K562 (cell line): ENCODE measurements at regions not wholly inside any gene's neighbourhood (a gene's known extent, or its start where the extent isn't known, plus 50 kb on each side); places are given as distances from the start of the nearest gene placed in this dataset.
A peak's percentile ranks its signal among the peaks of the same experiment; 100 is the strongest.

Experiments used
- ATAC-seq: fragments of 200-7000 bp; cut with Tn5 transposase; 3 replicates; pipeline ENCODE4 v1.9.1; 2020; ENCODE audit warnings: moderate library complexity
- BruUV-seq: library from RNA; stranded (reverse); fragments of 400-500 nt; replicated peaks from 2 replicates; lab custom pipeline; 2021; lab: Mats Ljungman, UMichigan
- CTCF ChIA-PET: fragments of 300-600 bp; formaldehyde crosslinking; extraction: SDS; loops from one replicate; lab custom pipeline; 2021; ENCODE audit warnings: low intra/inter-chr PET ratio; lab: Yijun Ruan, JAX
- POLR2A ChIA-PET: fragments of 300-600, 350-650 bp; sonication (Branson Sonifier 250); formaldehyde crosslinking; extraction: SDS; loops from one replicate; lab custom pipeline; 2021; ENCODE audit warnings: antibody characterized with exemption, inconsistent platforms; lab: Yijun Ruan, JAX
- DNase-seq, 4 experiments: peaks; one replicate each; pipeline versions ENCODE4 v3.0.0 to v3.0.0-alpha.2; 2011 to 2018; ENCODE audit warnings: low spot score in 3 of 4, mixed read lengths in 3 of 4; ENCODE audit errors: extremely low read depth in 1 of 4
- FAIRE-seq: peaks from 2 replicates; lab custom pipeline; 2011; peaks lifted over from hg19 to GRCh38; lab: Jason Lieb, UNC
- H2AFZ ChIP-seq: 2 replicates; pipeline ENCODE4 v1.6.0; 2011; ENCODE audit warnings: low read depth, low read length, control low read depth, inconsistent platforms
- H3K27ac ChIP-seq: fragments of 200-600 bp; 3 replicates; pipeline ENCODE4 v1.8.0; 2011; ENCODE audit warnings: low read depth, mild to moderate bottlenecking, control low read depth, inconsistent platforms, low read length, moderate library complexity, mixed read lengths; ENCODE audit errors: extremely low read depth
- H3K27me3 ChIP-seq, 2 experiments: fragments of 300-600 bp in 1 of 2; 2 replicates in 1 of 2; 3 replicates in 1 of 2; pipeline versions ENCODE4 v1.6.0 to v1.8.0; 2011; ENCODE audit warnings: inconsistent platforms in 2 of 2, low read length in 2 of 2, mild to moderate bottlenecking in 1 of 2, mixed read lengths in 1 of 2, moderate library complexity in 1 of 2; ENCODE audit not compliant: control insufficient read depth in 2 of 2, insufficient read depth in 2 of 2
- H3K36me3 ChIP-seq: fragments of 300-600 bp; 3 replicates; pipeline ENCODE4 v1.8.0; 2011; ENCODE audit warnings: mild to moderate bottlenecking, low read length, inconsistent platforms; ENCODE audit not compliant: control insufficient read depth, insufficient read depth
- H3K4me1 ChIP-seq, 2 experiments: fragments of 200-600 bp in 1 of 2; replicated peaks in 1 of 2; 2 replicates in 1 of 2; 3 replicates in 1 of 2; pipeline versions ENCODE4 v1.5.1 to v1.8.0; 2011; ENCODE audit warnings: inconsistent platforms in 2 of 2, low read length in 2 of 2, mild to moderate bottlenecking in 1 of 2, mixed read lengths in 1 of 2, moderate library complexity in 1 of 2; ENCODE audit not compliant: control insufficient read depth in 2 of 2, insufficient read depth in 2 of 2
- H3K4me2 ChIP-seq: 2 replicates; pipeline ENCODE4 v1.6.1; 2011; ENCODE audit warnings: low read length, control low read depth, inconsistent platforms, mixed read lengths; ENCODE audit not compliant: insufficient read depth
- H3K4me3 ChIP-seq: fragments of 200-600 bp; sonication (generic), shearing (Covaris generic); 2 replicates; pipeline ENCODE4 v1.5.1; 2016; ENCODE audit warnings: control low read depth, inconsistent platforms
- H3K79me2 ChIP-seq: fragments of 200-600 bp; 3 replicates; pipeline ENCODE4 v1.8.0; 2011; ENCODE audit warnings: low read length, inconsistent platforms; ENCODE audit not compliant: control insufficient read depth, insufficient read depth
- H3K9ac ChIP-seq, 2 experiments: 2 replicates each; pipeline versions ENCODE4 v1.6.0 to v1.6.1; 2011; ENCODE audit warnings: low read depth in 2 of 2, low read length in 2 of 2, control low read depth in 1 of 2, inconsistent platforms in 1 of 2, mild to moderate bottlenecking in 1 of 2, mixed read lengths in 1 of 2; ENCODE audit not compliant: insufficient read depth in 1 of 2
- H3K9me1 ChIP-seq: one replicate; pipeline ENCODE4 v1.6.0; 2011; ENCODE audit warnings: inconsistent platforms, mild to moderate bottlenecking, low read length, moderate library complexity; ENCODE audit not compliant: control insufficient read depth, insufficient read depth
- H3K9me3 ChIP-seq: replicated peaks from 2 replicates; pipeline ENCODE4 v1.5.1; 2011; ENCODE audit warnings: low read depth, low read length, inconsistent platforms; ENCODE audit not compliant: control insufficient read depth, insufficient read depth
- H4K20me1 ChIP-seq: replicated peaks from 2 replicates; pipeline ENCODE4 v1.6.1; 2011; ENCODE audit warnings: low read length, inconsistent platforms, mixed read lengths; ENCODE audit not compliant: control insufficient read depth, insufficient read depth
- BRF1 ChIP-seq: IDR thresholded peaks from 3 replicates; pipeline ENCODE4 v1.6.1; 2011; ENCODE audit warnings: borderline replicate concordance, mild to moderate bottlenecking; ENCODE audit not compliant: insufficient read length; ENCODE audit errors: extremely low read depth
- CBX5 ChIP-seq: IDR thresholded peaks from 2 replicates; pipeline ENCODE4 v1.6.1; 2014; ENCODE audit warnings: low read depth, borderline replicate concordance
- DPF2 ChIP-seq: fragments of 450-650 bp; IDR thresholded peaks from 2 replicates; pipeline ENCODE4 v1.6.1; 2016
- GABPB1 ChIP-seq: sonication (generic); formaldehyde crosslinking; IDR thresholded peaks from 2 replicates; pipeline ENCODE4 v1.8.0; 2022; ENCODE audit warnings: mild to moderate bottlenecking, missing genetic modification reagents
- IFI16 ChIP-seq: fragments of 250-450 bp; sonication (Bioruptor Pico); IDR thresholded peaks from 2 replicates; pipeline ENCODE4 v2.1.2; 2022; ENCODE audit warnings: mild to moderate bottlenecking, inconsistent platforms
- KLF16 ChIP-seq: IDR thresholded peaks from 2 replicates; pipeline ENCODE4 v1.6.1; 2016; ENCODE audit warnings: antibody characterized with exemption
- PHF8 ChIP-seq: fragments of 200-600 bp; sonication (generic); IDR thresholded peaks from 2 replicates; pipeline ENCODE4 v1.6.1; 2012; ENCODE audit warnings: mixed run types, mild to moderate bottlenecking, inconsistent platforms, low read length, moderate library complexity, borderline replicate concordance
- POLR3A ChIP-seq: IDR thresholded peaks from 2 replicates; pipeline ENCODE4 v1.6.1; 2011; ENCODE audit warnings: borderline replicate concordance, mild to moderate bottlenecking, moderate library complexity; ENCODE audit not compliant: insufficient read length, insufficient read depth; ENCODE audit errors: extremely low read depth
- PPARD ChIP-seq: fragments of 250-450 bp; sonication (Bioruptor Pico); IDR thresholded peaks from 2 replicates; pipeline ENCODE4 v1.8.0; 2022; ENCODE audit warnings: inconsistent platforms, mild to moderate bottlenecking, moderate library complexity
- SMARCE1 ChIP-seq: fragments of 450-650 bp; IDR thresholded peaks from 2 replicates; pipeline ENCODE4 v1.7.1; 2016; ENCODE audit warnings: mild to moderate bottlenecking
- SRF ChIP-seq, 2 experiments: fragments of 250-450, 450-650 bp in 1 of 2; sonication (Bioruptor Pico) in 1 of 2; sonication (generic) in 1 of 2; formaldehyde crosslinking; IDR thresholded peaks; 2 replicates each; pipeline versions ENCODE4 v1.5.0 to v1.5.1; 2020 to 2022; ENCODE audit warnings: mild to moderate bottlenecking in 1 of 2, missing genetic modification reagents in 1 of 2
- ZNF324 ChIP-seq: fragments of 250-450 bp; sonication (Bioruptor Pico); IDR thresholded peaks from 2 replicates; pipeline ENCODE4 v1.4.0; 2020; ENCODE audit warnings: mild to moderate bottlenecking
- WGBS: fragments of 100-300 bp; shearing (Covaris generic); methylation state at CpG from one replicate; pipeline ENCODE4 v1.1.6; 2016; ENCODE audit warnings: low coverage, mixed read lengths; ENCODE audit not compliant: insufficient coverage; ENCODE audit errors: missing lambda C conversion rate; 5-methylcytosine and 5-hydroxymethylcytosine counted together
- in situ Hi-C: fragments of 300-500 bp; cut with MboI; formaldehyde crosslinking; loops from 4 replicates; pipeline ENCODE4 v1.15.0; 2018; ENCODE audit warnings: inconsistent platforms, mixed read lengths
- intact Hi-C: fragments of 100-400 bp; cut with micrococcal nuclease; formaldehyde crosslinking; loops from 2 replicates; pipeline ENCODE4 v1.14.2; 2022
- TF ChIP-seq, protein P1 (sequence below): sonication (generic); formaldehyde crosslinking; IDR thresholded peaks from 2 replicates; pipeline ENCODE4 v1.9.0; 2022; ENCODE audit warnings: mild to moderate bottlenecking, missing genetic modification reagents
- TF ChIP-seq, protein P2 (sequence below): fragments of 250-450 bp; sonication (Bioruptor Pico); IDR thresholded peaks from 2 replicates; pipeline ENCODE4 v1.4.0; 2020; ENCODE audit warnings: borderline replicate concordance
- TF ChIP-seq, protein P3 (sequence below): fragments of 450-650 bp; formaldehyde crosslinking; IDR thresholded peaks from 2 replicates; pipeline ENCODE4 v1.4.0; 2020; ENCODE audit warnings: mild to moderate bottlenecking, moderate library complexity
- TF ChIP-seq, protein P4 (sequence below): sonication (generic); formaldehyde crosslinking; IDR thresholded peaks from 2 replicates; pipeline ENCODE4 v1.8.0; 2022; ENCODE audit warnings: missing genetic modification reagents, mild to moderate bottlenecking, moderate library complexity, borderline replicate concordance

DNA sequence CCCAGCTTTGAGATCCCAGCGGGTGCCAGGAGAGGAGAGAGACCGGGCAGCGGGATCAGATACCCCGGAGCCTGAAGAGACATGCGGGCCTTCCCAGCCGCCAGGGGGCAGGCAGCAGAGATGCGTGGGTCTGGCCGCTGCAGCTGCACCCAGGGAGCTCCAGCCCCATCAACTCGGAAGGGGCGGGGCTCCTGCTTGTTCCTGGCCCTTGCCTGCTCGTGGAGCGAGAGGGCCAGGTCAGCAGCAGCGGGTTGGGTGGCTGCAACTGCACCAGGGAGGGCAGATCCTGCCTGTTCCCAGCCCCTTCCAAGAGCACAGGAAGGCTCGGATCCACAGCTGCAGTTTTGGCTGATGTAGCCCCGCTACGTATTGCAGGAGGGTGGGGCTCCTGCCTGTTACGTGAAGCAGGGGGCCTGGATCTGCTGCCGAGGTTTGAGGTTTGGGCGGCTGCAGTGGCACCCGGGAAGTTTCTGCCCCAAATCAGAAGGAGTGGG lies 532.8 kb downstream of the RFPL4B start:
- no TSS peak for BruUV-seq
- Histone ChIP-seq H3K4me3 (peak overlapping the region; percentile 57), H3K36me3 (no peaks in the 10 kb centered on the region), H3K9me1 (no peaks in the 10 kb centered on the region), H4K20me1 (no peaks in the 10 kb centered on the region), H3K27me3 (no peaks in the 10 kb centered on the region), H3K27ac (peak overlapping the region; percentile 20; the same call in 1 of the 3 replicates), H3K9me3 (no peaks in the 10 kb centered on the region), H2AFZ (peak overlapping the region; percentile 96), H3K9ac (peak overlapping the region; percentile 55 to 93), H3K79me2 (peaks cover 3% of the 10 kb centered on the region; the same call in 1 of the 3 replicates), H3K4me1 (peaks cover 0 to 7% of the 10 kb centered on the region in 2 experiments; a peak in 2 of 5 replicates), H3K4me2 (peak overlapping the region; percentile 86)
- ATAC-seq (peak; percentile 99), FAIRE-seq (peak; percentile 77), DNase-seq (peak; percentile 77 to 94 (median 81))
- WGBS, result under 1% methylated on average over 20 of the region's 20 CpGs
- POLR2A ChIA-PET, result interaction anchor here (0.7 to 0.9 kb wide), 3 partner anchors 10 to 204 kb away, joined by 3 to 5 read pairs (median 4); no protein-coding TSS in a partner anchor
- intact Hi-C loops, result loop anchor here (1.0 to 10.0 kb wide), 5 partner anchors 77 to 977 kb away; partner anchors contain the start of gene MARCKS
- CTCF ChIA-PET, result interaction anchor here (0.6 kb wide), 1 partner anchor 1000 kb away, joined by 3 read pairs; no protein-coding TSS in a partner anchor
- in situ Hi-C loops, result loop anchor here (25.0 kb wide), 1 partner anchor 1032 kb away; no protein-coding TSS in a partner anchor
- TF ChIP-seq, protein P1, sequence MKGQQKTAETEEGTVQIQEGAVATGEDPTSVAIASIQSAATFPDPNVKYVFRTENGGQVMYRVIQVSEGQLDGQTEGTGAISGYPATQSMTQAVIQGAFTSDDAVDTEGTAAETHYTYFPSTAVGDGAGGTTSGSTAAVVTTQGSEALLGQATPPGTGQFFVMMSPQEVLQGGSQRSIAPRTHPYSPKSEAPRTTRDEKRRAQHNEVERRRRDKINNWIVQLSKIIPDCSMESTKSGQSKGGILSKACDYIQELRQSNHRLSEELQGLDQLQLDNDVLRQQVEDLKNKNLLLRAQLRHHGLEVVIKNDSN (CRISPR knock-in tag), result no peak
- TF ChIP-seq KLF16, result 0 out of 2 replicates have a peak, but pooled peaks have one; percentile 16
- TF ChIP-seq IFI16 (CRISPR knock-in tag), result no peak
- peak; percentile 79; the same call in 1 of the 2 replicates for TF ChIP-seq PHF8
- TF ChIP-seq, protein P2, sequence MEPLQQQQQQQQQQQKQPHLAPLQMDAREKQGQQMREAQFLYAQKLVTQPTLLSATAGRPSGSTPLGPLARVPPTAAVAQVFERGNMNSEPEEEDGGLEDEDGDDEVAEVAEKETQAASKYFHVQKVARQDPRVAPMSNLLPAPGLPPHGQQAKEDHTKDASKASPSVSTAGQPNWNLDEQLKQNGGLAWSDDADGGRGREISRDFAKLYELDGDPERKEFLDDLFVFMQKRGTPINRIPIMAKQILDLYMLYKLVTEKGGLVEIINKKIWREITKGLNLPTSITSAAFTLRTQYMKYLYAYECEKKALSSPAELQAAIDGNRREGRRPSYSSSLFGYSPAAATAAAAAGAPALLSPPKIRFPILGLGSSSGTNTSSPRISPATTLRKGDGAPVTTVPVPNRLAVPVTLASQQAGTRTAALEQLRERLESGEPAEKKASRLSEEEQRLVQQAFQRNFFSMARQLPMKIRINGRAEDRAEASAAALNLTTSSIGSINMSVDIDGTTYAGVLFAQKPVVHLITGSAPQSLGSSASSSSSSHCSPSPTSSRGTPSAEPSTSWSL (CRISPR knock-in tag), result 0 out of 2 replicates have a peak, but pooled peaks have one; percentile 25
- TF ChIP-seq SMARCE1, result no peak
- TF ChIP-seq DPF2, result 0 out of 2 replicates have a peak, but pooled peaks have one; percentile 20
- TF ChIP-seq POLR3A, result no peak
- TF ChIP-seq CBX5, result no peak
- peak in 1 of 2 experiments; percentile 38; a peak in 1 of 4 replicates for TF ChIP-seq SRF (CRISPR knock-in tag; IDR thresholded peaks at IDR 0.05)
- TF ChIP-seq, protein P3, sequence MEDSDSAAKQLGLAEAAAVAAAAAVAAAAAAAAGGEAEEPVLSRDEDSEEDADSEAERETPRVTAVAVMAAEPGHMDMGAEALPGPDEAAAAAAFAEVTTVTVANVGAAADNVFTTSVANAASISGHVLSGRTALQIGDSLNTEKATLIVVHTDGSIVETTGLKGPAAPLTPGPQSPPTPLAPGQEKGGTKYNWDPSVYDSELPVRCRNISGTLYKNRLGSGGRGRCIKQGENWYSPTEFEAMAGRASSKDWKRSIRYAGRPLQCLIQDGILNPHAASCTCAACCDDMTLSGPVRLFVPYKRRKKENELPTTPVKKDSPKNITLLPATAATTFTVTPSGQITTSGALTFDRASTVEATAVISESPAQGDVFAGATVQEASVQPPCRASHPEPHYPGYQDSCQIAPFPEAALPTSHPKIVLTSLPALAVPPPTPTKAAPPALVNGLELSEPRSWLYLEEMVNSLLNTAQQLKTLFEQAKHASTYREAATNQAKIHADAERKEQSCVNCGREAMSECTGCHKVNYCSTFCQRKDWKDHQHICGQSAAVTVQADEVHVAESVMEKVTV, result peak; percentile 92
- TF ChIP-seq GABPB1, result 0 out of 2 replicates have a peak, but pooled peaks have one; percentile 48
- TF ChIP-seq PPARD, result no peak
- TF ChIP-seq ZNF324 (CRISPR knock-in tag), result no peak
- TF ChIP-seq, protein P4, sequence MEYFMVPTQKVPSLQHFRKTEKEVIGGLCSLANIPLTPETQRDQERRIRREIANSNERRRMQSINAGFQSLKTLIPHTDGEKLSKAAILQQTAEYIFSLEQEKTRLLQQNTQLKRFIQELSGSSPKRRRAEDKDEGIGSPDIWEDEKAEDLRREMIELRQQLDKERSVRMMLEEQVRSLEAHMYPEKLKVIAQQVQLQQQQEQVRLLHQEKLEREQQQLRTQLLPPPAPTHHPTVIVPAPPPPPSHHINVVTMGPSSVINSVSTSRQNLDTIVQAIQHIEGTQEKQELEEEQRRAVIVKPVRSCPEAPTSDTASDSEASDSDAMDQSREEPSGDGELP, result peak; percentile 89
- TF ChIP-seq BRF1, result no peak
